Thymus (tissue), 11 donors: ENCODE measurements at regions not wholly inside any gene's neighbourhood (a gene's known extent, or its start where the extent isn't known, plus 50 kb on each side); places are given as distances from the start of the nearest gene placed in this dataset.

Experiments used
- DNase-seq, 9 donors: peaks; one replicate each; pipeline ENCODE4 v3.0.0-alpha.2; 2013; ENCODE audit warnings: low spot score in 9 of 9, low read depth in 6 of 9, missing footprints in 1 of 9
- H3K27ac ChIP-seq, 2 donors: one replicate each; pipeline ENCODE4 v1.5.1; 2013; ENCODE audit warnings: control low read depth in 1 of 2, low read depth in 1 of 2, low read length in 1 of 2, mild to moderate bottlenecking in 1 of 2, moderate library complexity in 1 of 2
- H3K27me3 ChIP-seq, 2 donors: one replicate each; pipeline ENCODE4 v1.5.1; 2013; ENCODE audit warnings: low read length in 1 of 2; ENCODE audit not compliant: control insufficient read depth in 2 of 2, insufficient read depth in 1 of 2
- H3K36me3 ChIP-seq, 2 donors: one replicate each; pipeline ENCODE4 v1.5.1; 2013; ENCODE audit warnings: low read length in 1 of 2, mild to moderate bottlenecking in 1 of 2, moderate library complexity in 1 of 2; ENCODE audit not compliant: control insufficient read depth in 2 of 2, insufficient read depth in 2 of 2
- H3K4me1 ChIP-seq, 2 donors: one replicate each; pipeline ENCODE4 v1.5.1; 2013; ENCODE audit warnings: low read length in 2 of 2; ENCODE audit not compliant: control insufficient read depth in 2 of 2, insufficient read depth in 2 of 2
- H3K4me3 ChIP-seq, 2 donors: one replicate each; pipeline ENCODE4 v1.5.1; 2013; ENCODE audit warnings: low read length in 2 of 2, control low read depth in 1 of 2, mild to moderate bottlenecking in 1 of 2
- H3K9me3 ChIP-seq, 2 donors: one replicate each; pipeline ENCODE4 v1.5.1; 2013; ENCODE audit warnings: low read length in 1 of 2, mild to moderate bottlenecking in 1 of 2; ENCODE audit not compliant: control insufficient read depth in 2 of 2, insufficient read depth in 1 of 2
- WGBS: extraction: QIAGEN DNeasy Blood & Tissue Kit; methylation state at CpG from one replicate; pipeline ENCODE4 v1.1.7; 2013; 5-methylcytosine and 5-hydroxymethylcytosine counted together
- donor health status: healthy.

DNA sequence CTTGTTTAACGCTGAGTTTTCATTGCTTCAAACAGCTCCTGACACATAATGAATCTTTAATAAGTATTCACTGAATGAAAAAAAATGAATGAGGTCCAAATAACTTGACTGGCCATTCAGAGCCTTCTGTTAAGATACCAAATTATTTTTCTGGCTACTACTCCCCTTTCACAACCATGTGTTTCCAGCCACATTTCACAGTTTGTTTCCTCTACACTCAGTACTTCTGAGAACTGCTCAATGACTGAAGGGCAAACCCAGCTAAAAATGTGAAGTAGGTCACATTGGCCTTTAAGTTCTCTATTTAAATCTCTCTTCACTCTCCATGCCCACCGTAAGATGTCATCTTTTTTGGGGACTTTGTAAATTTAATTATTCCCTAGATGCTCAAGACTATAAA lies 78.4 kb upstream of the KRR1 start:
- Histone ChIP-seq H3K4me1 (no peaks in the 10 kb centered on the region), H3K27me3 (no peaks in the 10 kb centered on the region), H3K27ac (no peak overlapping the region), H3K4me3 (no peak overlapping the region), H3K36me3 (no peaks in the 10 kb centered on the region), H3K9me3 (no peaks in the 10 kb centered on the region)
- DNase-seq = no peak
- 76% methylated on average over 2 of the region's 2 CpGs for WGBS

DNA sequence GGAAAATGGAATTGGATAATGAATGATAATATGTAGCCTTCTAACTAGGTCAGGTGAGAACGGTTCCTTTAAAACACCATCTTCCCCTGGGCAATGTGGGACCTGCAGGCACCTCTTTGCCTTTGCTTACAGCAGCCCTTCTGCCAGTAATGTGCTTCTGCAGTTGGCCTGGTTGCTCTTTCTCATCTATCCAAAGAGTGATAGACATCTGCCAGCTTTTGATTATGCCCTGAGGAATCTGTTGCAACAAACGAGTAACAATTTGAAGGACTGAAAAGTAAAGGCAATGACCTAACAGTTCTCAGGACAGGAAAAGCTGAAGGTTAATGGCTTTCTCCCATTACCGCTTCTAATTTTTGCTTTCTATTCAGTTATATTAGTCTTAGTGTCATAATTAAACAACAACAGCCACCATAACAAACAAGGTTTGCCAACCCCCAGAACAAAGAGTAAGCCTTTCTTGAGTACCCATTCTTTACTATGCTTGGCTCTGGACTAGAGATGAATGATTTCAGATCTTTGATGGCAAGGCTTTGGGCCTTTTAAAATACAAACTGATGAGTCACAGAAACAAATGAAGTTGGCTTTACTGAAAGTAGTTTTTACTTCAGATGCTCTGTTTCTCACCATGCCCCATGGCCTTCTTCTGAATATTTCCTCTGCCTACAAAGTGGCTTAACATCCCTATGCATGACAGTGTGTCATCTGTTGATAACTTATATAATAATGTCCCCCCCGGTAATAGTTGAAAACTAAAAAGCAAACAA lies 76.1 kb upstream of the KRR1 start:
- WGBS = 84% methylated on average over 4 of the region's 4 CpGs

DNA sequence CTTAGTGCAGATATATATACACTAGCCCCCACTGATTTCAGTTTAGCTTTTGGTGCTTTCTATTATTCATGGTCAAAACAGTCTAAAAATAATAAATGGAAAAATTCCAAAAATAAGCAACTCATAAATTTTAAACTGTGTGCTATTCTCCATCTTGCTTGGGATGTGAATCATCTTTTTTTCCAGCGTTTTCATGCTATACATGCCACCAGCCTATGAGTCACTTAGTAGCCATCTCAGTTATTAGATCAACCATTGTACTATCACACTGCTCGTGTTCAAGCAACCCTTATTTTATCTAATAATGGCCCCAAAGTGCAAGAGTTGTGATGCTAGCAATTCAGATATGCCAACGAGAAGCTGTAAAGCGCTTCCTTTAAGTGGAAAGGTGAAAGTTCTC lies 73.9 kb upstream of the KRR1 start:
- H3K4me1 ChIP-seq = no peaks in the 10 kb centered on the region
- no peaks in the 10 kb centered on the region for H3K36me3 ChIP-seq
- H3K9me3 ChIP-seq = no peaks in the 10 kb centered on the region
- H3K27ac ChIP-seq = no peak overlapping the region
- DNase-seq = no peak
- no peak overlapping the region for H3K4me3 ChIP-seq
- WGBS = 91% methylated on average over 4 of the region's 4 CpGs
- no peaks in the 10 kb centered on the region for H3K27me3 ChIP-seq

More for the DNA sequence above, 76.1 kb upstream of the KRR1 start:
- Histone ChIP-seq H3K4me3 (no peak overlapping the region), H3K9me3 (no peaks in the 10 kb centered on the region), H3K36me3 (no peaks in the 10 kb centered on the region), H3K27ac (no peak overlapping the region), H3K4me1 (no peaks in the 10 kb centered on the region), H3K27me3 (no peaks in the 10 kb centered on the region)
- DNase-seq = no peak

DNA sequence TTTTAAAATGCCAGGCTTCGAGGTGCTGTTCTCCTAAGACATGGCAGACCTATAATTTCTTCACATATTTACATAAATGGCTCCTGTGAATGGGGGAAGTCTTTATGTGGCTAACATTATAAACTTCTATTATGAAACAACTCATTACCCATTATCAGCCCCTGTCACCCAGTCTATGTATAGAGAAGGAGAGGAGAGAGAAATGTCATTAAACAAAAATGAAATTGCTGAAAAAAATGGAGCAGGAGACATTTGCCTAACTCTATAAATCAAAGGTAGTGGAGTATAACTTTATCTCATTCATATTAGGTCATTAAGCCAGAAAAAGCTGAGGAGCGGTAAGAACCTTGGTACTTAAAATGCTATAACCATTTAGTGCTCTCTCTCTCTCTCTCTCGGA lies 71.9 kb upstream of the KRR1 start:
- DNase-seq = no peak
- WGBS = 90% methylated on average over 3 of the region's 3 CpGs
- no peak overlapping the region for H3K27ac ChIP-seq

DNA sequence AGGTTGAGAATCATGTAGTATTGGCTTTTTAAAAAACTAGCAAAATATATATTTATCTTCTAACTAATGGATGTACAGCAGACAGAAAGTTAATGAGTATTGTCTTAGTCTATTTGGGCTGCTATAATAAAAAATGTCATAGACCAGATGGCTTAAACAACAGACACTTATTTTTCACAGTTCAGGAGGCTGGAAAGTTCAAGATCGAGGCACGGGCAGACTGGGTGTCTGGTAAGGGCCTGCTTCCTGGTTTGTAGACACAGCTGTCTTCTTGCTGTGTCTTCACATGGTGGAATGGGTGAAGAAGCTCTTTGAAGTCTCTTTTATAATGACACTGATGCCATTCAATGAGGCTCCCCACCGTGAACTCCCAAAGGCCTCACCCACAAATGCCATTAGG lies 70.1 kb upstream of the KRR1 start:
- H3K27me3 ChIP-seq = no peaks in the 10 kb centered on the region
- H3K9me3 ChIP-seq = no peaks in the 10 kb centered on the region
- DNase-seq = peak in 1 of 9 donors; percentile 9
- no peaks in the 10 kb centered on the region for H3K4me1 ChIP-seq
- 93% methylated on average over 3 of the region's 3 CpGs for WGBS
- no peaks in the 10 kb centered on the region for H3K36me3 ChIP-seq
- H3K27ac ChIP-seq = no peak overlapping the region
- no peak overlapping the region for H3K4me3 ChIP-seq

More for the DNA sequence above, 71.9 kb upstream of the KRR1 start:
- no peaks in the 10 kb centered on the region for H3K9me3 ChIP-seq
- no peaks in the 10 kb centered on the region for H3K27me3 ChIP-seq
- H3K36me3 ChIP-seq = no peaks in the 10 kb centered on the region
- H3K4me3 ChIP-seq = no peak overlapping the region
- no peaks in the 10 kb centered on the region for H3K4me1 ChIP-seq

DNA sequence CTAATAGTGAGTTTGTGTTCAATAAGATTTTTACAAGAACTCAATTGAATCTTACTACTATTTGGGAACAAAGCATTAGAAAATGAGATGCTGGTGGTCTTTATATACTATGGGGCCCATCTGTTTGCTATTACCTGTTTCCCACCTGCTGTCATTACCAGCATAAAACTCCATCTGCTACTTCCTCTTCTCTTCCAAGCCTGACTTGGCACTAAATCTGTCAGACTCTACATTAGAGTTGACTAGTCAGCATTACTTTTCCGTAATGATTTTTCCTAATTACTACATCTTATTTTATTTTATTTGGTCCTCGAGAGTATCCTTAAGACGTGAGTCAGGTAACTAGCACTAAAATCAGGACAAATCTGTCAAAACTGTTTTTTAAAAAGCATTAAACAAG lies 68.1 kb upstream of the KRR1 start:
- H3K27ac ChIP-seq = no peak overlapping the region
- H3K27me3 ChIP-seq = no peaks in the 10 kb centered on the region
- DNase-seq = no peak
- 72% methylated on average over 3 of the region's 3 CpGs for WGBS
- no peaks in the 10 kb centered on the region for H3K9me3 ChIP-seq
- H3K4me3 ChIP-seq = no peak overlapping the region
- no peaks in the 10 kb centered on the region for H3K36me3 ChIP-seq
- no peaks in the 10 kb centered on the region for H3K4me1 ChIP-seq

DNA sequence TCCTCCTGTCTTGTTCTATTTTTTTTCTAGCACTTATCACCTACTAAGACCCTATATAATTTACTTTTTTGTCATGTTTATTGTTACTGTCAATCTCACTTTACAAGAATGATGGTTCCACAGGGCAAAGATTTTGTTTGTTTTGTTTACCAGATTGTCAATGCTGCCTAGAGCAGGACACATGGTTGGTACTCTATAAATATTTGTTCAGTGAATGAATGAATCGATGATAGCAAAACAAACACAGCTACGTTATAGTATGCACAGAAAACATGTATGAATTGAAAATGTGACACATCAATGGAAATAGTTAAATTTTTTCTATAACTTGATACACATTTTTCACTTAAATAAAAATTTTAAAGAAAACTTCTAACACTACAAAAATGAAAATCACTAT lies 67.1 kb upstream of the KRR1 start:
- Histone ChIP-seq H3K4me1 (no peaks in the 10 kb centered on the region), H3K36me3 (no peaks in the 10 kb centered on the region), H3K9me3 (no peaks in the 10 kb centered on the region), H3K27ac (no peak overlapping the region), H3K4me3 (no peak overlapping the region), H3K27me3 (no peaks in the 10 kb centered on the region)
- 92% methylated on average over 2 of the region's 2 CpGs for WGBS
- DNase-seq = no peak

DNA sequence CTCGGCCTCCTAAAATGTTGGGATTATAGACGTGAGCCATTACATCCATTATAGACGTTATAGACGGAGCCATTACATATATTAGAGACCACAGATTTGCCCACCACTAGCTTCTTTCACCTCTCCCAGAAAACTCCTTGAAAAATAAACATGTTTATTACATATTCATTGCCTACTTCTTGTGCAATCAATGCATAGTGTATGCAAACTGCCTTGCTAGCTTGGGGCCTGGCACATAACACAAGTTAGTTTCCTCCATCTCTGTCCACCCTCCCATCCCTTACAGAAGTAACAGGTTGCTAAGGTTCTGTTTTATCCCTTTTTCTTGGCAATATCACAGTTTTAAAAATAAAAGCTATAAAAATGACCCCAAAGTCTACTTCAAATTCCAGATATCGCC lies 66.4 kb upstream of the KRR1 start:
- WGBS = 96% methylated on average over 5 of the region's 5 CpGs

DNA sequence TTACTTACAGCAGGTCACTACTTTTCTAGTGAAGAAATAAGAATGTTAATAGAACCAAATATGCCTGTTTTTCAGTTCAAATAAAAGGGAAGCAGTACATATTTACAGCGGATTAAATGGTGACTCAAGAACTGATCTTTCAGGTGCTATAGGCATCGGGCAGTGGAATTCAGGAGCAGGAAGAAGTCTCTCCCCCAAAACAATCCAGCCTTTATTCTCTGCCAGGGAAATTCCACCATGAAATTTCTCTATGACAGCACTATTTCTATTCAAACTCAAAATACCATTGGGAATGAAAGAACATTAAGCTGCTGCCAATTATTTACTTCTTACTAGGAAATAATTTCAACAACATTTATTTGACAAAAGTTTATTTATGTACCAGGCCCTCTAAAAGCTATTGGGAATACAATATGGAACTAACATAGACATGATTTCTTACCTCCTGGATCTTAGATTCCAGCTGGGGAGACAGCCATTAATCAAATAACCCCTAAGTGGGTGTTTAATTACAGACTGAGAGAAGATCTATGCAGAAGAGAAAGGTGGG lies 60.3 kb upstream of the KRR1 start:
- Histone ChIP-seq H3K27me3 (no peaks in the 10 kb centered on the region), H3K4me3 (no peak overlapping the region), H3K4me1 (no peaks in the 10 kb centered on the region), H3K9me3 (no peaks in the 10 kb centered on the region), H3K36me3 (no peaks in the 10 kb centered on the region), H3K27ac (no peak overlapping the region)
- DNase-seq = no peak
- WGBS = 91% methylated on average over 2 of the region's 2 CpGs

More for the DNA sequence above, 66.4 kb upstream of the KRR1 start:
- no peak overlapping the region for H3K4me3 ChIP-seq
- H3K27me3 ChIP-seq = no peaks in the 10 kb centered on the region
- H3K4me1 ChIP-seq = no peaks in the 10 kb centered on the region
- H3K27ac ChIP-seq = no peak overlapping the region
- no peak for DNase-seq
- H3K9me3 ChIP-seq = no peaks in the 10 kb centered on the region
- H3K36me3 ChIP-seq = no peaks in the 10 kb centered on the region
